GM19025 (cell line): ENCODE measurements at regions not wholly inside any gene's neighbourhood (a gene's known extent, or its start where the extent isn't known, plus 50 kb on each side); places are given as distances from the start of the nearest gene placed in this dataset.
"Not testable (repeated sequence)": the region's sequence is repeated elsewhere in the genome, so short reads cannot be mapped to it uniquely, and the experiment has no call there.

Experiments used
- ATAC-seq: cut with Tn5 transposase; IDR thresholded peaks from one replicate; pipeline ENCODE4 v1.9.1; 2021; ENCODE audit warnings: mild to moderate bottlenecking, low read depth, moderate library complexity; ENCODE audit not compliant: unreplicated experiment

GRCh38 chr9:18063856-18064390 lies 410.0 kb upstream of the ADAMTSL1 start:
- ATAC-seq, result no peak

DNA sequence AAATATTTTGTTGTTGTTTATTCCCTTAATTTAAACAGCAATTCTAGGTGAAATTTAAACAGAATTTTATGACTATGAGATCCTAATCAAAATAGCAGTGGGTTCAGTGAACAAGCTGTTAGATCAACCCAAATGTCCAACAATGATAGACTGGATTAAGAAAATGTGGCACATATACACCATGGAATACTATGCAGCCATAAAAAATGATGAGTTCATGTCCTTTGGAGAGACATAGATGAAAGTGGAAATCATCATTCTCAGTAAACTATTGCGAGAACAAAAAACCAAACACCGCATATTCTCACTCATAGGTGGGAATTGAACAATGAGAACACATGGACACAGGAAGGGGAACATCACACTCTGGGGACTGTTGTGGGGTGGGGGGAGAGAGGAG lies 407.3 kb upstream of the ADAMTSL1 start:
- not testable (repeated sequence) for ATAC-seq

DNA sequence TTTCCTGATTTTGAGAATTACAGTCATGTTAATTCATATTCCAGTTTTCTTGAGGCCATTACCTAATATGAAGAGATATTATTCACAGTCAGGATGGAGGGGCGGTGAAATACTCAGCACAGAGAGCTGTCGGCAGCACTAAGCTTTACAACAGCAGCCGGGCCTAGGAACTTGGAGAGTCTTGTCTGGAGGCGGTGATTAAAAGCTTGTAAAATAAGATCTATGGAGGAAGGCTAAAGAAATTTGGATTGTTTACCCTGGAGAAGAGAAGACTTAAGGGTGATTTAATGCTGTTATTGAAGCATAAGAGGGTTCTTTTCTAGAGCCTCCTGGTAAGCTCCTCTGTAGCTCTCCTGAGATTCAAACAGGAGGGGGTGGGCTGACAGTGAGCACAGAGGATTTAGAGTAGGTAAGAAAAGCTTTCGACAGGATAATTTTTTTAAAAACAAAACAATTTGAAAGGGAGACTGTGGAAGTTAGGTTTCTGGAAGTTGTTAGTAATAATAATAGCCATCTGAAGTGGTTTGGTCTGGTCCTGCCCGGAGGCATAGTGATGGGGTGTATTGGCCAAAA lies 406.3 kb upstream of the ADAMTSL1 start:
- no peak for ATAC-seq

- ATAC-seq, result no peak
Observed at GRCh38 chr9:18068900-18069299, 405.1 kb upstream of the ADAMTSL1 start.

GRCh38 chr9:18071651-18072060 lies 402.3 kb upstream of the ADAMTSL1 start:
- ATAC-seq, result no peak

DNA sequence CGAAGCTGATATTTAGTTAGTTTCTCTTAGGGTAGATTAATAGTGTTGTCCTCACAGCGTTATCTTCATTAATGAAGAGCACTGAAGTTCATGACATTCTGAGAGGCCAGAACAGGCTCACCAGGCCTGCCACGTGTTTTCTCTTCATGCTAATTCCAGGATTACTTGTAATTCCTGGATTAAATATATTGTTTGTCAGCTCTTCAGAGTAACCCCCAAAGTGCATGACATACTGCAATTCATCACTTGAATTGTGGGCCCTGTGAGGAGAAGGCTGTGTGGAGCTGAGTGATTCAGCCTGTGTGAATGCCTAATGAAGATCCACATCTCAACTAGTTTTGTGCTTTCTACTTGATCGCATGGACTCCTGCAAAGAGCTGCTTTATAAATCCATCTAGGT lies 401.0 kb upstream of the ADAMTSL1 start:
- no peak for ATAC-seq

DNA sequence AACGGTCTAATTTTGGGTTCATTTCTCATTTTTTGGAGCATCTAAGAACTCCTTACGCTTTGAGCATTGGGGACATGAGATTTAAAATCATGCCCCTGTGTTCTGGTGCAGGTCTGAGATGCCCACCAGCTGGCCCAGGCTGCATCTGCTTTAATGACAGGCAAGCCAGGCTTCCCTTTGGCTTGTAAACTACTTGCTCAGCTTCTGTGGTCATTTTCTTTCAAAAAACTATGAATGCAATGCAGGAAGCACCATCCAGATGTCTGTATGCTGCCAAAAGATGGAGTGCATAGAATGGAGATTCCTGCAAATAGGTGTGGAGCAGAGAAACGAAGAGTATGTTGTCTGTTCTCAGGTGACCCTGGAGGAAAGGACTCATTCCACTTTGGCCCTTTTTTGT lies 399.9 kb upstream of the ADAMTSL1 start:
- ATAC-seq, result no peak

DNA sequence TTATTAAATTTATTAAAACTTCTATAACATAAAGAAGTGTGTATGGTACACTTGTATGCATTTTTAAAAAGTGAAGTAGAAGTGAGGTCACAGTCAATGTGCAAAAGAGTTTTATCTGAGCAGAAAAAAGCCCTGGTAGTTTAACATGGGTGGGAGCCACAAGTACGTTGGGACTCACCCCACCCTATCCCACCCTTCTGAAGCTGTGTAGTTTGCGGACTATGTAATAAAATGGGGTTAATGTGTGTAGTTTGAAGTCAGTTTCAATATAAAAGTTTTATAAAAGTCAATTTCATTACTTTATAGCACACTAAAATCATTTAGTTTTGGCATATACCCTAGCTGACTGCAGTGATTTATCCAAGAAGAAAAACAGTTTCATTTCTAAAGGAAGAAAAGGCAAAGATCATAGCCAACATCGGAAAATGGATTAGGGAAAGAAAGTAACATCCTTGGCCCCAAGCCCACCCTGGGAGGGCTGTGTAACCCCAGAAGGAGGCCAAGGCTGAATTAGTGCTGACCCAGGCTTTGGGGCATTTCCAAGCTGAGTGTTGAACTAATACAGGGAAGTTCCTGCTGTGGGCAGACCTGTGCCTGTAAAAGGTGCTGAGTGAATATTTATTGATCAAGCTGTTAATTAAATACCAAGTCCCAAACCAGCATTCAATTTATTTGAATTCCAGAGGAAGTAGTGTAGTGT lies 398.6 kb upstream of the ADAMTSL1 start:
- no peak for ATAC-seq

GRCh38 chr9:18077941-18078678 lies 395.8 kb upstream of the ADAMTSL1 start:
- ATAC-seq, result no peak

DNA sequence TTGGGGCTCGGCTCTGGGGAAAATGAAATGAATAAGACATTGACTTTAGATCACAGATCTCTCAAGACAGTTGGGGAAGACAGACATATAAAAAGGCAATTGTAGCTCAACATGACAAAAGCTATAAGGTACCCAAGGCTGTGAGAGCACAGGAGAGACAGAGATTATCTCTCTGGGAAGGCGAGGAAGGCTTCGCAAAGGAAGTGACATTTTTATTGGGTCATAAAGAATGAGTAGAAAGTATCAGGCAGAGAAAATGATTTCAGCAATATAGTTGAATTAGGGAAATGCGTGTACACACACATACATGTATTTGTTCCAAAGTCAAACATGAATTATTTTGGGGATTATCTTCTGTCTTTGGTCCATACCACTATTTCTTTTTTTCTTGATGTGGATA lies 381.8 kb upstream of the ADAMTSL1 start:
- ATAC-seq, result no peak

GRCh38 chr9:18106006-18106560 lies 367.9 kb upstream of the ADAMTSL1 start:
- no peak for ATAC-seq

DNA sequence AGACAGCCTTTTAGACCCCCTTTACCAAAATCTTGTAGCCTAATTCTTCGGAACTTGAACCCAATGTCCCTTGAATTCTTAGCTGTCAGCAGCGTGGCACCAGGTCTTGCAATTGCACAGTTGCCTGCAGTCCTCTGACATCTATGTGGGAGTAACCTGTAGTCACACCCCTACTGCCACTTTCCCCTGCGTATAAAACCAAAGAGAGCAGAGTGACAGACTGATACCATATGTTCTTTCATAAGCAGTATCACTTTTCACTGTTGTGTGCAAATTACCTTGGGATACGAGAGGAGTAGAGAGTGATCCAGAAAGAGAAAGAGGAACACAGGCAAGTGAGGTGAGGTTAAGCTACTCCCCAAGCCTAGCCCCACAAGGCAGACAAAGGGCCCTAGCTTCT lies 364.3 kb upstream of the ADAMTSL1 start:
- no peak for ATAC-seq

DNA sequence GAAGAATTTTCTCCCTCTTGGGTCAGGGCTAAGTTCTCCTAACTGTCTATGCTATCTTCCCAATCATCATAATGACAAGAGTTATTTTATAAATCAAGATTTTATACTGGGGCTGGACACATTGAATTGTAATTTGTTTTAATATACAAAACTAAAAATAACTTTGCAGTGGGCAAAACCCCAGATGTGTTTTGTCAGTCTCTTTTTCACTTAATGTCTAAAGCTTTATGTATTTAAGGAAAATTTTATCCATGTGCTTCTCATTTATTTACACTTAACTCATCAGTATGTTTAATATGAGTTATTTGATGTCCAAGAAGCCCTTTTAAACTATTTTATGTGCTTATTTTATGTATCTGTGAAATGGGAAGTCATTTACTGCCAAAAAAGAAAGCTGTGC lies 362.8 kb upstream of the ADAMTSL1 start:
- ATAC-seq, result no peak

GRCh38 chr9:18114559-18115475 lies 359.1 kb upstream of the ADAMTSL1 start:
- no peak for ATAC-seq

DNA sequence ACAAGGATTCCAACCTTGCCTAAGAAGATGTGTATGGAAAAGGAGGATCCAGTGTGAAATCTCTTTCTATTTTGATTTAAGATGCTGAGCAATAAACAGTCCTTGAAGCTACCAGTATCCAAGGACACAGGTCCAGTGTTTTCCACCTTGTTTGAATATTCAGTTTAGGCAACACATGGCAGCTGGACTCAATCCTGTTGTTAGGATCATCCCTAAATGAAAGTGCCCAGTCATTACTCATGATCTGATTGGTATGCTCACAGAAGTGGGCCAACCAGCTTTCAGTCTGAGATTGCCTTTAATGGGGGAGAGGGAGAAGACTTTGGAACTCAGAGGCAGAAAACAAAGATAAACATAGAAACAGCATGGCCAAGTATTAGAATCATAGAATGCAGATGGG lies 355.7 kb upstream of the ADAMTSL1 start:
- no peak for ATAC-seq

GRCh38 chr9:18122171-18122570 lies 351.8 kb upstream of the ADAMTSL1 start:
- no peak for ATAC-seq

DNA sequence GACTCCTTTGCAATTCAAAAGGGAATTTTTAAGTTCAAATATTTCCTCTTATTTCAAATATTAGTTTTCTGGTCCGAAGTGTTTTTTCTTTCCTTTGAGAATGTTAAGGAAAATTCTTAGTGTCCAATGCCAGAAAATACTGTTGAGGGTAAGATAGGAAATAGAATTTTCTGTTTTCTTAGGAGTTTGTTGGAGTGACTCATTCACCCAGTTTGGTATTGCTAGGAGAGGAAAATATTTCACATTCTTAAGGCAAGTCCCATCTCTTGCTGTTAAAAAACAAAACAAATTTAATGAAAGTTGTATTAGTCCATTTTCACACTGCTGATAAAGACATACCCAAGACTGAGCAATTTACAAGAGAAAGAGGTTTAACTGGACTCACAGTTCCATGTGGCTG lies 349.2 kb upstream of the ADAMTSL1 start:
- no peak for ATAC-seq

- ATAC-seq, result no peak
Observed at GRCh38 chr9:18126831-18127498, 347.0 kb upstream of the ADAMTSL1 start.

GRCh38 chr9:18127499-18127875 lies 346.5 kb upstream of the ADAMTSL1 start:
- ATAC-seq, result no peak
